GM12878 (cell line): ENCODE measurements at regions not wholly inside any gene's neighbourhood (a gene's known extent, or its start where the extent isn't known, plus 50 kb on each side); places are given as distances from the start of the nearest gene placed in this dataset.

ENCODE experiments used
- EED ChIP-seq: sonication (generic); IDR thresholded peaks from 2 replicates; pipeline ENCODE4 v1.6.1; 2016; ENCODE audit warnings: antibody characterized with exemption, low read depth
- FOXM1 ChIP-seq: IDR thresholded peaks from 2 replicates; pipeline ENCODE4 v1.6.1; 2012; ENCODE audit warnings: low read depth, mild to moderate bottlenecking, inconsistent platforms, low read length, moderate library complexity
- POLR2A ChIP-seq: IDR thresholded peaks from 2 replicates; pipeline ENCODE4 v1.6.1; 2011; ENCODE audit warnings: low read depth, mild to moderate bottlenecking, low read length
- REST ChIP-seq: IDR thresholded peaks from 2 replicates; pipeline ENCODE4 v1.6.1; 2012; ENCODE audit warnings: mild to moderate bottlenecking, low read depth, low read length
- RFX5 ChIP-seq: IDR thresholded peaks from 2 replicates; pipeline ENCODE4 v1.6.1; 2011; ENCODE audit warnings: low read depth, low read length, improper control_type of control experiment
- TAF1 ChIP-seq: IDR thresholded peaks from 2 replicates; pipeline ENCODE4 v1.6.1; 2011; ENCODE audit warnings: mild to moderate bottlenecking, low read depth, low read length, borderline replicate concordance
- ZBTB40 ChIP-seq: fragments of 450-650 bp; IDR thresholded peaks from 2 replicates; pipeline ENCODE4 v1.6.1; 2016; ENCODE audit warnings: mild to moderate bottlenecking, moderate library complexity, borderline replicate concordance
- TF ChIP-seq, protein P1 (sequence below), 3 experiments: IDR thresholded peaks in 2 of 3; conservative IDR thresholded peaks in 1 of 3; 2 replicates each; pipeline ENCODE4 v1.5.1; 2011; ENCODE audit warnings: low read depth in 3 of 3, low read length in 3 of 3, mild to moderate bottlenecking in 3 of 3, control low read depth in 2 of 3, moderate library complexity in 2 of 3, inconsistent platforms in 1 of 3, mixed read lengths in 1 of 3; ENCODE audit not compliant: control insufficient read depth in 2 of 3, insufficient read depth in 1 of 3; ENCODE audit errors: extremely low read depth in 1 of 3
- TF ChIP-seq, protein P2 (sequence below): fragments of 450-650 bp; IDR thresholded peaks from 2 replicates; pipeline ENCODE4 v1.6.1; 2017; ENCODE audit warnings: low read depth, mild to moderate bottlenecking, moderate library complexity
- TF ChIP-seq, protein P3 (sequence below): IDR thresholded peaks from 2 replicates; pipeline ENCODE4 v1.6.1; 2012; ENCODE audit warnings: low read depth, low read length, improper control_type of control experiment

DNA sequence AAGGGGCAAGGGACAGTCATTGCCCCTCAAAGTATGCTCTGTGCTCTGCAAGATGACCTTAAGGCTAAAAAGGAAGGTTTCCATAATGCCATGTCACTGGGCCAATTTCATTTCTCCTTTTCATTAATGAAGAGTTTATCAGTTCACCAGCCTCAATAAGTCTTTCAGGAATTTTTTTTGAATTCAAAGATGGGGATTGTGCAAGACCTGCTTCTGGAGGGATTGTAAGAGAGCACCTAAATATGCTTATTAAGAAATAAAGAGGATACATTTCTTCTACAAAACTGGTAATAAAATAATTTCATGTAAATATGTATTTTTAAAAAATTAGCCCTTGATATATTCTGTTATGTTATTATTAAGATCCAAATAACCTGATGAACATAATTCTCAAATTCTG lies 86.8 kb upstream of the RGS4 start:
- TF ChIP-seq FOXM1 (no peak), REST (no peak), TAF1 (no peak), POLR2A (no peak), RFX5 (no peak), EED (no peak), ZBTB40 (no peak)
- TF ChIP-seq, protein P1, sequence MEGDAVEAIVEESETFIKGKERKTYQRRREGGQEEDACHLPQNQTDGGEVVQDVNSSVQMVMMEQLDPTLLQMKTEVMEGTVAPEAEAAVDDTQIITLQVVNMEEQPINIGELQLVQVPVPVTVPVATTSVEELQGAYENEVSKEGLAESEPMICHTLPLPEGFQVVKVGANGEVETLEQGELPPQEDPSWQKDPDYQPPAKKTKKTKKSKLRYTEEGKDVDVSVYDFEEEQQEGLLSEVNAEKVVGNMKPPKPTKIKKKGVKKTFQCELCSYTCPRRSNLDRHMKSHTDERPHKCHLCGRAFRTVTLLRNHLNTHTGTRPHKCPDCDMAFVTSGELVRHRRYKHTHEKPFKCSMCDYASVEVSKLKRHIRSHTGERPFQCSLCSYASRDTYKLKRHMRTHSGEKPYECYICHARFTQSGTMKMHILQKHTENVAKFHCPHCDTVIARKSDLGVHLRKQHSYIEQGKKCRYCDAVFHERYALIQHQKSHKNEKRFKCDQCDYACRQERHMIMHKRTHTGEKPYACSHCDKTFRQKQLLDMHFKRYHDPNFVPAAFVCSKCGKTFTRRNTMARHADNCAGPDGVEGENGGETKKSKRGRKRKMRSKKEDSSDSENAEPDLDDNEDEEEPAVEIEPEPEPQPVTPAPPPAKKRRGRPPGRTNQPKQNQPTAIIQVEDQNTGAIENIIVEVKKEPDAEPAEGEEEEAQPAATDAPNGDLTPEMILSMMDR (IDR thresholded peaks at IDR 0.05 in 2 of 3, conservative IDR thresholded peaks at IDR 0.05 in 1 of 3; ENCODE audit: control insufficient read depth in 2 of 3, extremely low read depth in 1 of 3, insufficient read depth in 1 of 3, low read depth in 3 of 3, low read length in 3 of 3): no peak
- TF ChIP-seq, protein P2, sequence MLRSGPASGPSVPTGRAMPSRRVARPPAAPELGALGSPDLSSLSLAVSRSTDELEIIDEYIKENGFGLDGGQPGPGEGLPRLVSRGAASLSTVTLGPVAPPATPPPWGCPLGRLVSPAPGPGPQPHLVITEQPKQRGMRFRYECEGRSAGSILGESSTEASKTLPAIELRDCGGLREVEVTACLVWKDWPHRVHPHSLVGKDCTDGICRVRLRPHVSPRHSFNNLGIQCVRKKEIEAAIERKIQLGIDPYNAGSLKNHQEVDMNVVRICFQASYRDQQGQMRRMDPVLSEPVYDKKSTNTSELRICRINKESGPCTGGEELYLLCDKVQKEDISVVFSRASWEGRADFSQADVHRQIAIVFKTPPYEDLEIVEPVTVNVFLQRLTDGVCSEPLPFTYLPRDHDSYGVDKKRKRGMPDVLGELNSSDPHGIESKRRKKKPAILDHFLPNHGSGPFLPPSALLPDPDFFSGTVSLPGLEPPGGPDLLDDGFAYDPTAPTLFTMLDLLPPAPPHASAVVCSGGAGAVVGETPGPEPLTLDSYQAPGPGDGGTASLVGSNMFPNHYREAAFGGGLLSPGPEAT: no peak
- TF ChIP-seq, protein P3, sequence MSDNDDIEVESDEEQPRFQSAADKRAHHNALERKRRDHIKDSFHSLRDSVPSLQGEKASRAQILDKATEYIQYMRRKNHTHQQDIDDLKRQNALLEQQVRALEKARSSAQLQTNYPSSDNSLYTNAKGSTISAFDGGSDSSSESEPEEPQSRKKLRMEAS: no peak
